ENCODE measurements at regions not wholly inside any gene's neighbourhood (a gene's known extent, or its start where the extent isn't known, plus 50 kb on each side); places are given as distances from the start of the nearest gene placed in this dataset.
"Not testable (repeated sequence)": the region's sequence is repeated elsewhere in the genome, so short reads cannot be mapped to it uniquely, and the experiment has no call there.

DNA sequence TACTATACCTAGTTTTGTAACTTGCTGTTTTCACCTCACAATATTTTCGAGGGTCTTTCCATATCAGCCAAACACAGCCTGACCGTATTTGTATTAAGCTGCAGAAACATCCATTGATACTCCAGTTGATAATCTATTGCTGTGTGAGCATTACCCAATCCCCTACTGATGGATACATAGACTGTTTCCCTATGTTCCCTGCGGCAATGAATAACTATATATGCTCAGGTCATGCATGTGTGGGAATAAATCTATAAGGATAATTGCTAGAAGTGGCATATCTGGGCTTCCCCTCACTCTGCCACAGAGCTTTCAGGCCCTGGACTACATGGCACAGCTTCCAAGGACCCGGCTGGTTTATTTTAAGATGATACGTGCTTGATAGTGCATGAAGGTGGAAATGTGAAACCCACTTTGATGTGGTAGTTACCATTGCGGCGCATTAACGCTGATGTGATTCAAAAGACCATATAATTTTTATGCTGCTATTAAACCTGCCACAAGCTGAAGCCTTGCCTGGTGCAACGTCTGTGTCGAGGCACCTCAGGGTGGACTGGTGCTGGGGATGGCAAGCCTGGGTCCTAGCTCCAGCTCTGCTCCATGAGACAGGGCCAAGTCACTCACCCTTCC is 81.4 kb upstream of the KCNK12 start:
- DNase-seq (ENCODE audit: low spot score): no peak

GRCh38 chr2:47651296-47651695 is 80.5 kb upstream of the KCNK12 start:
- DNase-seq (ENCODE audit: low spot score): no peak

DNA sequence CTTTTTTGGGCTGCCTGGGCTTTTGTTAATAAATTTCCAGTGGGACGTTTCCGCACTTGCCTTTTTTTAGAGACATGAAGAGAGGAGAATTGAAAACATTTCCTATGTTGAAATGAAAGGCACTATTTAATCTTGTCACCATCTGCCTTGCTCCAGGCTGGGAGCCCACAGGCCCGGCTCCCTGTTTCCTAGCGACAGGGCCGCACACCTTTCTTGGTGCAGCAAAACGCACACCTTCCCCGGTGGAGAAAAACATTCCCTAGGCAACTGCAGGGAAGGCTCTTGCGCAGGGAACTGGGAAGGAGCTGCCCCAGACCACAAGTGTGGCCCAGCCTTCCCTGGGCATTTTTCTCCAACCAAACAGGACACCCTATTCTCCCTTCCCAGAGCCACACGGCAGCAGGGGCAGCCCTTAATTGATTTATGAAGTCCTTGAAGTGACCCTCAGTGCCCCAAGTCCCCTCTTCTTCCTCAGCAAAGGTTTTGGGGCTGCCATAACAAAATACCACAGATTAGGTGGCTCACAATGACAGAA is 79.3 kb upstream of the KCNK12 start:
- DNase-seq (ENCODE audit: low spot score): no peak

DNA sequence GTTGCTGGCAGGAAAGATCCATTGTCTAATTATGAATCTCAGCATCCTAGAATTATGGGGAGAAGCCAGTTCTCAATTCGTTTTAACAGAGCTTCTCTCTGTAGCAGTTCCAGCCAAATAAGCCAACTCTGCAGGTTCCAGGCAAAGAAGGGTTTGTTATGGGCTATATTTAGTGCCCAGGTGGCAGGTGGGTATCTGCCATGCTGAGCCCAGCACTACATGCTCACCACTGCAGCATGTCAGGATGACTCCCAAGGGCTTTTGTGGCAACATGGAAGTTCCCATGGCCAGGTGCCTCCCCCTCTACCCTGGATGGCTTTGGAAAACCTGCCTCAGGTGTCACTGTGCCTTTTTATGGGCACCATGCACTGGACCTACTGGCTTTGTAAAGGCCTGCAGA is 74.5 kb upstream of the KCNK12 start:
- no peak for DNase-seq (ENCODE audit: low spot score)

DNA sequence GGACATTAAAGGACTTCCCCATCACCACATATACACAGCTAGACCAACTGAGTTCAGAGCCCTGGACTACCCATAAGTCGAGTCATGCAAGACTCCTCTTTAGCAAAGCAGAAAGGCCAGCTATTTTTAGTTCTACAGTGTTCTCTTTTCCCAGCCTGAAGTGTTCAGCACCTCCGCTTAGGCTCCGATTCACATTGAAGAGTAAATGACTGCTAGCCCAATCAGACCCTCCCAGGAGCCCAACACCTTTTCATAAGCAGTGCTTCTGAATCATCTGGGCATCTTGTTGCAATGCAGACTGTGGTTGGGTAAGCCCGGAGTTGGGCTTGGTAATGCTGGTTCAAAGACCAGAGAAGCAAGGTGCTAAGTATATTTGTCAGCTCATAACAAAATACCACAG is 73.6 kb upstream of the KCNK12 start:
- no peak for DNase-seq (ENCODE audit: low spot score)

DNA sequence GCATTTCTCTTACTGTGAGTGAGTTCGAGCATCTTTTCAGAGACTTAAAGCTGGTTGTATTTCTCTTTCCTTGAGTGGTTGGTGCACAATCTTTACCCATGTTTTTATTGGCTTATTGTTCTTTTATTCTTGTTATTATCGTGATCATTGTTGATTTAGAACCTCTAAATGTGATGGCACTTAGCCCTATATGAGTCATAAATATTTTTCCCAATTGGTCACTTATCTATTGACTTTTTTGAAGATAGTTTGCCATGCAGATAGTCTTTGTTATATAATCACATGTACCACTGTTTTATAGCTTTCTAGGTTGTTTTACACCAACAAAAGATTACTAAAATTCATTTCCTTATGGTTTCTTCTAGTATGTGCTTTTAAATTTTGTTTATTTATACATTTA is 70.6 kb upstream of the KCNK12 start:
- DNase-seq (ENCODE audit: low spot score): no peak

GRCh38 chr2:47640356-47640755 is 69.6 kb upstream of the KCNK12 start:
- no peak for DNase-seq (ENCODE audit: low spot score)

GRCh38 chr2:47639467-47639866 is 68.7 kb upstream of the KCNK12 start:
- no peak for DNase-seq (ENCODE audit: low spot score)

- DNase-seq (ENCODE audit: low spot score): no peak
Observed at GRCh38 chr2:47638430-47638829, 67.6 kb upstream of the KCNK12 start.

DNA sequence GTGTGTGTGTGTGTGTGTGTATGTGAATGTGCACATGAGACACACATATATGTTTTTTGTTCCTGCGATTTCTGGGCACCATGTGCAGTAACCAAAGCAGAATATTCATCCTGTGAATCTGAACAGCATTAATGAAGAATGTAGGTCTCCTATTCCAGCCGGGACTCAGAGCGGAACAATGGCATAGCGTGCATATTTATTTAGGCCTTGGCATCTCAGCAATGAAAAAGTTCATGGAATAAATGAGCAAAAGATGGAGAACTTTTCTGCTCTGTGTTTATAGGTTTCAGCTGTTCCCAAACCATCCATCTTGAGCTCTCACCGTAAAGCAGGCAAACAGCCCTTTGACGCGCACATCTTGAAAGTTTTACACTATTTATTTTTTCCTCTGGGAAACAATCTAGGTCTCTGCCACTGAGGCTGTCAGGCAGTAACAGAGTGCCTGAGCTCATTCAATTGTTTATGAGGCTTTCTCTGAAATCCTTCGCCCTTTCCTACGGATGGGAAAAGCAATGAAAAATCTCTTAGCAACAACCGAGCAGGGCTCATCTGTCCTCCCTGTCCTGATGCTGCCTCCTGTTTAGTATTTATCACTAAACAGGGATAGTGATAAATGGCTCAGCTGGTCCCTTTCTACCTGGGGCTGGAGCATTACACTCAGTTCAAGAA is 65.9 kb upstream of the KCNK12 start:
- DNase-seq (ENCODE audit: low spot score): no peak

- DNase-seq (ENCODE audit: low spot score): no peak
Observed at GRCh38 chr2:47636176-47636575, 65.4 kb upstream of the KCNK12 start.

DNA sequence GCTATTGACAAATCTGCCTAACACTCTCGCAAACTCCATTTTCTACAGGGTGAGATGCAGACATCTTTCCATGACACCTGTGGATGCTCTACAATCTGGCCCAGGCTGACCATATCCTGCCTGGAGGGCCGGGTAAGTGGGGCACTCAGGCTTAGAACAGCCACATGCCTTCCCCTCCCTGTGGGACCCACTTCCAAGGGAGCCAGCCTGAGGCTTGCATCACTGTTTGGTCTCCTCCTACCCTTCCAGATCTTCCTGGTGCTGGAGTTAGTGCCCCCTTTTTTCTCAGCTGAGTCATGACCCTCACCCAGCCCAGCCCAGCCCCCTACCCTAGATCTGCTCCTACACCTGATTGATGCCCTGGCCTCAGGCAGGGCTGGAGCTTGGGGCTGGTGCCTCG is 62.0 kb upstream of the KCNK12 start:
- no peak for DNase-seq (ENCODE audit: low spot score)

DNA sequence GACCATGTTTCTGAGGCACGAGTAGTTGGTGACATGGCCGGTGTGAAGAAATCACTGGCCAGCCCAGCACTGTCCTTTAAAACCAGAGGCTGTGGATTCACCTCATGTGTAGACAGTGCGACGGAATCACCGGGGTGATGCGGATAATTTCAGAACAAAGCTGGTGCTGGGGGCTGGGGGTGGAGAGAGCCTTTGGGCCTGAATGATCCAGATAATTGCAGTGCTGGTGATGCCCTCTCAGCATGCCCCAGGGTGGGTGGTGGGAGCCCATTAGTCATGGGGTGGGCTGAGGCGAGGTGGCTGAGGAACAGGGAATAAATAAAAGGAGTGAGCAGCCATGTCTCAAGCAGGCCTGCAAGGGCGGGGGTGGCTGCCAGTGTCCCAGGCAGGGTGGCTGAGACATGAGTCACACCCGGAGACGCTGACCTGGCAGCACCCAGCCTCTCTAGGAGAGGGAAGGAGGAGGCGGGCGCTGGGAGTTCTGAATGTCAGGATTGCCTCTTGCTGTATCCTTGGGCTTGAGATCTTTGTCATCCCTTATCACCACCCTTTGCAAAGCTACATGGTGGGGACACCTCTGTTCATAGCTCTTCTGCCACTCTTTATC is 61.1 kb upstream of the KCNK12 start:
- no peak for DNase-seq (ENCODE audit: low spot score)

- DNase-seq (ENCODE audit: low spot score): no peak
Observed at GRCh38 chr2:47631306-47631705, 60.5 kb upstream of the KCNK12 start.

DNA sequence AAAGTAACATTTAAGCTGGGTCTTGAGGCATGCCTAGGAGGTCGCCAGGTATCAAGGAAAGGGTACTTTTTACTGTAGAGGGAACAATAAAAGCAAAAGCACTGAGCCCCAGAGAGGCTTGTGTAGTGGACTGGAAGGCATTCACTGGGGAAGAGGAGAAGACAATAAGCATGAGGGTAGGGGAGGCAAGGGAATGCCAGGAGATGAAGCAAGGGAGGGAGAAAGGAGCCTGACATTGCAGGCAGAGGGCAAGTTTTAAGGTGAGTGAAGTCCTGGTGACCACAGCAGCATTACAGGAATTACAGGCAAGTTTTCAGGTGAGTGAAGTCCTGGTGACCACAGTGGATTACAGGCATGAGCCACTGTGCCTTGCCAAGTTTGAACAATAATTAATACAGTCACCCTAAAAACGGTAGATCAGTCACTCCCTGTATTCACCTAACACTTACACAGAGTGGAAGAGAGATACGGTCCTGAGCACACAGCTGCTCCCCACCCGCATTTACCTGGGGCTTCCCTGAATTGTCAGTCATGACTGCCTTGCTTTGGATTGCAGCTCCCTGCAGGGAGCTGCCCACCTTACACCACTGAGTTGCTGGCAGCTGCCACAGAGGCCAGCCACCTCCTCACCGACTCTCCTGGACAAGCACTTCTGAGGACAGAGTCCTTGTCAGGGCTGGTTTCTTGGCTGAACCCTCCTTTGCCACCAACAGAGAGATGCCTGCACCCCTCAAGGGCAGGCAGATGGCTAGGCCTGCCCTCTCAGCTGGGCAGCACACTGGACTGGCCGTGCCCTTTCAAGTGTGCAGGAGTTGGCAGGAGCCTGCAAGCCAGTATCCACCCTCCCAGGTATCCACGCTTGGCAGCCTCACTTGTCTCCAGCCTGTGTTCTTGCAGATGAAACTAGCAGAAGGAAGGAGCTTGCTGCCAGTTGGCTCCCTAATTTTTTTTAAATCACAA is 59.0 kb upstream of the KCNK12 start:
- no peak for DNase-seq (ENCODE audit: low spot score)

GRCh38 chr2:47628904-47629303 is 58.1 kb upstream of the KCNK12 start:
- no peak for DNase-seq (ENCODE audit: low spot score)

DNA sequence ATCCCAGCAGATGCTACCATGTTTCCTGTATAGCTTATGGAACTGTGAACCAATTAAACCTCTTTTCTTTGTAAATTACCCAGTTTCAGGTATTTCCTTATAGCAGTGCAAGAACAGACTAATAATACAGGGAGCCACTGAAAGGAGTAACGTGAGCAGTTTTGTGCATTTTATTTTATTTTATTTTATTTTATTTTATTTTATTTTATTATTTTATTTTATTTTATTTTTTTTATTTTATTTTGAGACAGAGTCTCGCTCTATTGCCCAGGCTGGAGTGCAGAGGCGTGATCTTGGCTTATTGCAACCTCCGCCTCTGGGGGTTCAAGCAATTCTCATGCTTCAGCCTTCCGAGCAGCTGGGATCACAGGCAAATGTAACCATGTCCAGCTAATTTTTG is 55.9 kb upstream of the KCNK12 start:
- no peak for DNase-seq (ENCODE audit: low spot score)

- DNase-seq (ENCODE audit: low spot score): not testable (repeated sequence)
Observed at GRCh38 chr2:47623140-47623539, 52.4 kb upstream of the KCNK12 start.

- no peak for DNase-seq (ENCODE audit: low spot score)
Observed at GRCh38 chr2:47620770-47621437, 50.1 kb upstream of the KCNK12 start.

Measured in HuH-7 (cell line).